Endothelial cell of umbilical vein (primary cell): ENCODE measurements at regions not wholly inside any gene's neighbourhood (a gene's known extent, or its start where the extent isn't known, plus 50 kb on each side); places are given as distances from the start of the nearest gene placed in this dataset.

Source experiments
- BruUV-seq: library from RNA; stranded (reverse); fragments of 400-500 nt; replicated peaks from 2 replicates; lab custom pipeline; 2021; lab: Mats Ljungman, UMichigan
- CTCF ChIA-PET: fragments of 300-600, 350-600 bp; sonication (Branson Sonifier 250); formaldehyde crosslinking; loops from one replicate; lab custom pipeline; 2021; ENCODE audit warnings: antibody characterized with exemption, inconsistent platforms; lab: Charles Lee
- POLR2A ChIA-PET: fragments of 300-600, 350-600 bp; sonication (Branson Sonifier 250); formaldehyde crosslinking; loops from one replicate; lab custom pipeline; 2021; ENCODE audit warnings: antibody characterized with exemption, inconsistent platforms; lab: Charles Lee
- DNase-seq: peaks from one replicate; pipeline ENCODE4 v3.0.0-alpha.2; 2011; ENCODE audit warnings: low read depth, low spot score
- FAIRE-seq: peaks from 2 replicates; lab custom pipeline; 2011; peaks lifted over from hg19 to GRCh38; lab: Jason Lieb, UNC
- H2AFZ ChIP-seq: 2 replicates; pipeline ENCODE4 v1.6.0; 2012; ENCODE audit warnings: low read depth, low read length, control low read depth, inconsistent platforms
- H3K27ac ChIP-seq: 2 replicates; pipeline ENCODE4 v1.5.1; 2011; ENCODE audit warnings: low read depth, mild to moderate bottlenecking, control low read depth, low read length, moderate library complexity; ENCODE audit not compliant: insufficient read depth
- H3K27me3 ChIP-seq, 2 experiments: 2 replicates each; pipeline versions ENCODE4 v1.6.0 to v1.6.1; 2011; ENCODE audit warnings: low read length in 2 of 2, mixed read lengths in 1 of 2; ENCODE audit not compliant: control insufficient read depth in 2 of 2, insufficient read depth in 2 of 2
- H3K36me3 ChIP-seq, 2 experiments: 2 replicates in 1 of 2; 3 replicates in 1 of 2; pipeline ENCODE4 v1.5.1; 2011; ENCODE audit warnings: low read length in 2 of 2, mild to moderate bottlenecking in 1 of 2, moderate library complexity in 1 of 2; ENCODE audit not compliant: control insufficient read depth in 2 of 2, insufficient read depth in 2 of 2; ENCODE audit errors: extremely low read depth in 1 of 2
- H3K4me1 ChIP-seq: 3 replicates; pipeline ENCODE4 v1.5.1; 2011; ENCODE audit warnings: mild to moderate bottlenecking, low read length; ENCODE audit not compliant: control insufficient read depth, insufficient read depth; ENCODE audit errors: extremely low read depth
- H3K4me2 ChIP-seq: 2 replicates; pipeline ENCODE4 v1.6.1; 2011; ENCODE audit warnings: low read length, control low read depth, mixed read lengths; ENCODE audit not compliant: insufficient read depth
- H3K4me3 ChIP-seq, 3 experiments: fragments of 200-600 bp in 1 of 3; sonication (generic), shearing (Covaris generic) in 1 of 3; replicated peaks in 1 of 3; 2 replicates each; pipeline ENCODE4 v1.5.1; 2011 to 2016; ENCODE audit warnings: control low read depth in 3 of 3, low read length in 3 of 3, mild to moderate bottlenecking in 2 of 3, inconsistent platforms in 1 of 3, low read depth in 1 of 3, moderate library complexity in 1 of 3; ENCODE audit not compliant: insufficient read depth in 1 of 3
- H3K79me2 ChIP-seq: 2 replicates; pipeline ENCODE4 v1.6.0; 2012; ENCODE audit warnings: low read length, inconsistent platforms; ENCODE audit not compliant: control insufficient read depth, insufficient read depth
- H3K9ac ChIP-seq: replicated peaks from 2 replicates; pipeline ENCODE3; 2011; ENCODE audit warnings: low read length, control low read depth; ENCODE audit not compliant: insufficient read depth; ENCODE audit errors: extremely low read depth
- H3K9me1 ChIP-seq: replicated peaks from 3 replicates; pipeline ENCODE4 v1.6.0; 2011; ENCODE audit warnings: mild to moderate bottlenecking, low read length; ENCODE audit not compliant: control insufficient read depth, insufficient read depth; ENCODE audit errors: extremely low read depth
- H3K9me3 ChIP-seq: replicated peaks from 2 replicates; pipeline ENCODE4 v1.5.1; 2012; ENCODE audit warnings: low read length, inconsistent platforms; ENCODE audit not compliant: control insufficient read depth, insufficient read depth
- H4K20me1 ChIP-seq: replicated peaks from 2 replicates; pipeline ENCODE3; 2011; ENCODE audit warnings: mild to moderate bottlenecking, low read length; ENCODE audit not compliant: control insufficient read depth, insufficient read depth; ENCODE audit errors: extremely low read depth
- CTCF ChIP-seq, 2 donors: IDR thresholded peaks; 1 replicate in 1 of 2; 2 replicates in 1 of 2; pipeline ENCODE4 v1.5.1; 2011; ENCODE audit warnings: low read length in 2 of 2, mild to moderate bottlenecking in 2 of 2, moderate library complexity in 2 of 2, control low read depth in 1 of 2, inconsistent platforms in 1 of 2, low read depth in 1 of 2; ENCODE audit not compliant: insufficient read depth in 1 of 2; ENCODE audit errors: extremely low read depth in 1 of 2
- EZH2 ChIP-seq: IDR thresholded peaks from 2 replicates; pipeline ENCODE4 v1.6.1; 2012; ENCODE audit warnings: borderline replicate concordance, low read depth, mild to moderate bottlenecking, moderate library complexity, low read length, inconsistent platforms; ENCODE audit not compliant: severe bottlenecking
- FOS ChIP-seq: IDR thresholded peaks from 2 replicates; pipeline ENCODE4 v1.6.1; 2011; ENCODE audit warnings: mild to moderate bottlenecking, low read length, moderate library complexity, borderline replicate concordance; ENCODE audit not compliant: insufficient read depth
- GATA2 ChIP-seq: IDR thresholded peaks from 2 replicates; pipeline ENCODE4 v1.7.0; 2011; ENCODE audit warnings: low read depth, mild to moderate bottlenecking, moderate library complexity, mixed read lengths, low read length; ENCODE audit not compliant: insufficient read length, insufficient read depth
- JUN ChIP-seq: IDR thresholded peaks from 2 replicates; pipeline ENCODE4 v1.6.1; 2011; ENCODE audit warnings: borderline replicate concordance, low read depth; ENCODE audit not compliant: insufficient read length, insufficient read depth
- MAX ChIP-seq: IDR thresholded peaks from 2 replicates; pipeline ENCODE4 v1.6.1; 2011; ENCODE audit not compliant: insufficient read depth, insufficient read length
- MYC ChIP-seq: IDR thresholded peaks from one replicate; pipeline ENCODE4 v1.6.1; 2011; ENCODE audit warnings: mild to moderate bottlenecking, low read depth, low read length
- POLR2A ChIP-seq: IDR thresholded peaks from 2 replicates; pipeline ENCODE4 v1.6.1; 2012; ENCODE audit warnings: low read depth, mild to moderate bottlenecking, control low read depth, low read length
- POLR2AphosphoS5 ChIP-seq: IDR thresholded peaks from 2 replicates; pipeline ENCODE4 v1.6.1; 2012; ENCODE audit warnings: low read depth, mild to moderate bottlenecking, control low read depth, low read length, moderate library complexity; ENCODE audit not compliant: insufficient read depth
- dilution Hi-C: fragments of 300-500 bp; cut with MboI; formaldehyde crosslinking; loops from one replicate; pipeline ENCODE4 v1.15.0; 2019; ENCODE audit warnings: low sequenced_read_pairs; ENCODE audit not compliant: extremely low pct_ligation_motif_present
- intact Hi-C: fragments of 100-400 bp; cut with micrococcal nuclease; formaldehyde crosslinking; loops from one replicate; pipeline ENCODE4 v1.10.0; 2022

GRCh38 chr2:118246079-118246478 lies 157.8 kb downstream of the INSIG2 start:
- FAIRE-seq: no peak
- Histone ChIP-seq H3K4me2 (no peak overlapping the region), H3K36me3 (no peaks in the 10 kb centered on the region), H3K4me1 (no peaks in the 10 kb centered on the region), H2AFZ (no peak overlapping the region), H3K9me1 (no peaks in the 10 kb centered on the region), H4K20me1 (no peaks in the 10 kb centered on the region), H3K4me3 (no peak overlapping the region), H3K9me3 (no peaks in the 10 kb centered on the region), H3K27ac (no peak overlapping the region), H3K9ac (no peak overlapping the region), H3K79me2 (no peaks in the 10 kb centered on the region), H3K27me3 (no peaks in the 10 kb centered on the region)
- no peak for DNase-seq
- CTCF ChIA-PET: interaction anchor here (1.6 kb wide), 1 partner anchor 609 kb away, joined by 7 read pairs; no protein-coding TSS in a partner anchor
- POLR2A ChIA-PET: no interaction called here
- intact Hi-C loops (no loop called here), dilution Hi-C loops (no loop called here)
- no TSS peak for BruUV-seq
- TF ChIP-seq POLR2AphosphoS5 (no peak), JUN (no peak), POLR2A (no peak), FOS (no peak), CTCF (IDR thresholded peaks at IDR 0.05; ENCODE audit: extremely low read depth in 1 of 2, insufficient read depth in 1 of 2, low read depth in 1 of 2, low read length in 2 of 2) (no peak), GATA2 (no peak), MYC (no peak), EZH2 (no peak), MAX (no peak)
